RWPE1 (cell line): ENCODE measurements at regions not wholly inside any gene's neighbourhood (a gene's known extent, or its start where the extent isn't known, plus 50 kb on each side); places are given as distances from the start of the nearest gene placed in this dataset.
A peak's percentile ranks its signal among the peaks of the same experiment; 100 is the strongest.
"Not testable (repeated sequence)": the region's sequence is repeated elsewhere in the genome, so short reads cannot be mapped to it uniquely, and the experiment has no call there.

ENCODE experiments used
- CTCF ChIA-PET: fragments of 350-600 bp; sonication (Branson Sonifier 250); formaldehyde crosslinking; extraction: SDS; loops from one replicate; lab custom pipeline; 2021; lab: Yijun Ruan, JAX
- POLR2A ChIA-PET: fragments of 400-600 bp; formaldehyde crosslinking; extraction: SDS; loops from one replicate; lab custom pipeline; 2020; ENCODE audit warnings: antibody characterized with exemption; ENCODE audit not compliant: low non-redundant PET; lab: Yijun Ruan, JAX
- DNase-seq: peaks from one replicate; pipeline ENCODE4 v3.0.0; 2012; ENCODE audit warnings: low spot score
- H3K27ac ChIP-seq: fragments of 450-650 bp; 2 replicates; pipeline ENCODE4 v1.5.1; 2017
- CTCF ChIP-seq: fragments of 450-650 bp; conservative IDR thresholded peaks from 2 replicates; pipeline ENCODE4 v1.5.1; 2017; ENCODE audit warnings: low read depth, mild to moderate bottlenecking

- CTCF ChIA-PET, result interaction anchor here (0.7 kb wide), 1 partner anchor 1768 kb away, joined by 3 read pairs; no protein-coding TSS in a partner anchor
- TF ChIP-seq CTCF, result no peak
- DNase-seq, result peak; percentile 24
- POLR2A ChIA-PET, result no interaction called here
- no peak overlapping the region for H3K27ac ChIP-seq
These were observed 65.8 kb upstream of the SLC8A3 start for GRCh38 chr14:70254476-70254961.

DNA sequence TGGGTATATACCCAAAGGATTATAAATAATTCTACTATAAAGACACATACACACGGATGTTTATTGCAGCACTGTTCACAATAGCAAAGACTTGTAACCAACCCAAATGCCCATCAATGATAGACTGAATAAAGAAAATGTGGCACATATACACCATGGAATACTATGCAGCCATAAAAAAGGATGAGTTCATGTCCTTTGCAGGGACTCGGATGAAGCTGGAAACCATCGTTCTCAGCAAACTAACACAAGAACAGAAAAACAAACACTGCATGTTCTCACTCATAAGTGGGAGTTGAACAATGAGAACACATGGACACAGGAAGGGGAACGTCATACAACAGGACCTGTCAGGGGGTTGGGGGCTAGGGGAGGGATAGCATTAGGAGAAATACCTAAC is 64.8 kb upstream of the SLC8A3 start:
- H3K27ac ChIP-seq, POLR2A ChIA-PET, DNase-seq: not testable (repeated sequence)
- CTCF ChIA-PET, result interaction anchor here (0.6 to 0.7 kb wide), 2 partner anchors 669 to 1769 kb away, joined by 3 read pairs; no protein-coding TSS in a partner anchor

GRCh38 chr14:70245026-70245425 is 56.3 kb upstream of the SLC8A3 start:
- CTCF ChIA-PET, result interaction anchor here (0.5 kb wide), 1 partner anchor 148 kb away, joined by 4 read pairs; no protein-coding TSS in a partner anchor
- H3K27ac ChIP-seq, result no peak overlapping the region
- DNase-seq, result no peak
- POLR2A ChIA-PET, result interaction anchor here (0.6 kb wide), 1 partner anchor 32 kb away, joined by 3 read pairs; no protein-coding TSS in a partner anchor
- TF ChIP-seq CTCF, result no peak

GRCh38 chr14:70239802-70240201 is 51.1 kb upstream of the SLC8A3 start:
- no peak for DNase-seq
- H3K27ac ChIP-seq, result no peak overlapping the region
- ChIA-PET CTCF (no interaction called here), POLR2A (no interaction called here)
- no peak for TF ChIP-seq CTCF

GRCh38 chr14:70238635-70239034 is 49.9 kb upstream of the SLC8A3 start:
- CTCF ChIA-PET, DNase-seq, H3K27ac ChIP-seq, POLR2A ChIA-PET: not testable (repeated sequence)
